Lower lobe of right lung (tissue), 2 donors: ENCODE measurements at regions not wholly inside any gene's neighbourhood (a gene's known extent, or its start where the extent isn't known, plus 50 kb on each side); places are given as distances from the start of the nearest gene placed in this dataset.

Source experiments
- ATAC-seq, 2 donors: fragments of 200-7000 bp; cut with Tn5 transposase; one replicate each; pipeline ENCODE4 v1.9.1; 2020 to 2022; ENCODE audit warnings: mild to moderate bottlenecking in 2 of 2, moderate library complexity in 2 of 2
- DNase-seq: peaks from one replicate; pipeline ENCODE4 v3.0.0-alpha.2; 2020
- H3K27ac ChIP-seq: fragments of 200-600 bp; one replicate; pipeline ENCODE4 v1.8.0; 2022
- H3K27me3 ChIP-seq: fragments of 200-600 bp; one replicate; pipeline ENCODE4 v1.8.0; 2022; ENCODE audit warnings: low read depth
- H3K36me3 ChIP-seq: fragments of 200-600 bp; one replicate; pipeline ENCODE4 v1.8.0; 2022; ENCODE audit warnings: mild to moderate bottlenecking
- H3K4me1 ChIP-seq: fragments of 200-600 bp; one replicate; pipeline ENCODE4 v1.8.0; 2022
- H3K4me3 ChIP-seq: fragments of 200-600 bp; one replicate; pipeline ENCODE4 v1.8.0; 2022; ENCODE audit warnings: mild to moderate bottlenecking
- H3K9me3 ChIP-seq: fragments of 200-600 bp; one replicate; pipeline ENCODE4 v1.8.0; 2022
- intact Hi-C: fragments of 100-400 bp; cut with DNase I; formaldehyde crosslinking; loops from one replicate; pipeline ENCODE4 v1.11.0; 2022
- TF ChIP-seq, protein P1 (sequence below): fragments of 200-600 bp; IDR thresholded peaks from one replicate; pipeline ENCODE4 v1.8.0; 2022; ENCODE audit warnings: antibody characterized with exemption, mild to moderate bottlenecking
- donor health status: DM: no; HTN: yes; CAD: no; lungs with severe emphysema.

DNA sequence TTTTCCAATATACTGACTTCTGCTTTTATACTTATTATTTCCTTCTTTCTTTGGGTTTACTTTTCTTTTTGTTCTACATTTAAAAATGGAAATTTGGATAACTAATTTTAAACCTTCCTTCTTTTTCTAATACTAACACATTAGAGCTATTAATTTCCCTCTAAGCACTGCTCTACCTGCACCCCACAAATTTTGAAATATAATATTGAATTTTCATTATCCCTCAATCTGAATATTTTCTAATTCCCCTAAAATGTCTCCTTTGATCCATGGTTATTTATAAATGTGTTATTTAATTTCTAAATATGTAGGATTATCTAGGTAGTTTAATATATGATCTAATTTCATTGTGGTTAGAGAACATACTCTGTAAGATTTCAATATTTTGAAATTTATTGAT, 63.4 kb upstream of the LGALSL start:
- H3K9me3 ChIP-seq = peaks cover 8% of the 10 kb centered on the region
- no peaks in the 10 kb centered on the region for H3K4me1 ChIP-seq
- H3K27me3 ChIP-seq = no peaks in the 10 kb centered on the region
- no peak overlapping the region for H3K27ac ChIP-seq
- no peak for ATAC-seq
- DNase-seq = no peak
- no peak overlapping the region for H3K4me3 ChIP-seq
- intact Hi-C loops = no loop called here
- no peaks in the 10 kb centered on the region for H3K36me3 ChIP-seq
- TF ChIP-seq, protein P1, sequence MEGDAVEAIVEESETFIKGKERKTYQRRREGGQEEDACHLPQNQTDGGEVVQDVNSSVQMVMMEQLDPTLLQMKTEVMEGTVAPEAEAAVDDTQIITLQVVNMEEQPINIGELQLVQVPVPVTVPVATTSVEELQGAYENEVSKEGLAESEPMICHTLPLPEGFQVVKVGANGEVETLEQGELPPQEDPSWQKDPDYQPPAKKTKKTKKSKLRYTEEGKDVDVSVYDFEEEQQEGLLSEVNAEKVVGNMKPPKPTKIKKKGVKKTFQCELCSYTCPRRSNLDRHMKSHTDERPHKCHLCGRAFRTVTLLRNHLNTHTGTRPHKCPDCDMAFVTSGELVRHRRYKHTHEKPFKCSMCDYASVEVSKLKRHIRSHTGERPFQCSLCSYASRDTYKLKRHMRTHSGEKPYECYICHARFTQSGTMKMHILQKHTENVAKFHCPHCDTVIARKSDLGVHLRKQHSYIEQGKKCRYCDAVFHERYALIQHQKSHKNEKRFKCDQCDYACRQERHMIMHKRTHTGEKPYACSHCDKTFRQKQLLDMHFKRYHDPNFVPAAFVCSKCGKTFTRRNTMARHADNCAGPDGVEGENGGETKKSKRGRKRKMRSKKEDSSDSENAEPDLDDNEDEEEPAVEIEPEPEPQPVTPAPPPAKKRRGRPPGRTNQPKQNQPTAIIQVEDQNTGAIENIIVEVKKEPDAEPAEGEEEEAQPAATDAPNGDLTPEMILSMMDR = no peak

DNA sequence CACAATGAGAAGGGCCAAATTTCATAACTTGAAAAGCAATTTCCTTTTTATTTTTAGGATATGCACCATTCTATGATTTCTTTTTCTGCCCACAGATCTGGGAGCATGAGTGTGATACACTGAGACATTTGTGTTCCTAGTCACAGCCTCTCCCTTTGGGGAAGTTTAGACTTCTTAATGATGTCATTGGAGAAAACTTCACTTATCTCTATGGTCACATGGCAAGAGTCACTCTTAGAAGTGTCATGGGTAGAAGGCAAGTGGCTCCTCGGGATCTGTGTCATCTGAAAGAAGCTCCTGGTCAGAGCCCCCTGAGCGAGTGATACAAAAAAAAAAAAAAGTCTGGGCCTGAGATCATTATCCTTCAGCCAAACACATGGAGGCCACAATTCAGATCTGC, 62.5 kb upstream of the LGALSL start:
- Histone ChIP-seq H3K9me3 (peaks cover 8% of the 10 kb centered on the region), H3K27ac (no peak overlapping the region), H3K36me3 (no peaks in the 10 kb centered on the region), H3K4me3 (no peak overlapping the region), H3K27me3 (no peaks in the 10 kb centered on the region), H3K4me1 (no peaks in the 10 kb centered on the region)
- TF ChIP-seq, protein P1 = no peak
- ATAC-seq (peak in 1 of 2 donors; percentile 66), DNase-seq (no peak)
- intact Hi-C loops = no loop called here

DNA sequence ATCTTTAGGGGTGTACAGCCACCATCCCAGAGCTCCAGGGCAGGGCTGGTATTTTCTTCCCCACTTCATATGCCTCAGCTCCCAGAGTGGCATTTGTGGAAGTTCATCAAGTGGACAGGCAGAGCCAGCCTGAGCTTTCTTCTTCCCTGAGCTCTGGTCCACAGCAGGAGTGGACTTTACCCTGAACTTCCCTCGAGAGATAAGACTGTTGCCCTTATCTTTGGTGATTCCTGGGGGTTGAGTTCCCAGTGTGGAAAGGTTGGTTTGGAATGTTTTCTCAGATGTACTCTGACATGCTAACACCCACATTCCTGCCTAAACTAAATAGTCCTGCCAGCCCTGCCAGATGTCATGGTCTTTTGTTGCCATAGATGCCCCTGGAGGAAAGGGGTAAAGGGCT, 62.0 kb upstream of the LGALSL start:
- H3K27me3 ChIP-seq = no peaks in the 10 kb centered on the region
- H3K27ac ChIP-seq = no peak overlapping the region

DNA sequence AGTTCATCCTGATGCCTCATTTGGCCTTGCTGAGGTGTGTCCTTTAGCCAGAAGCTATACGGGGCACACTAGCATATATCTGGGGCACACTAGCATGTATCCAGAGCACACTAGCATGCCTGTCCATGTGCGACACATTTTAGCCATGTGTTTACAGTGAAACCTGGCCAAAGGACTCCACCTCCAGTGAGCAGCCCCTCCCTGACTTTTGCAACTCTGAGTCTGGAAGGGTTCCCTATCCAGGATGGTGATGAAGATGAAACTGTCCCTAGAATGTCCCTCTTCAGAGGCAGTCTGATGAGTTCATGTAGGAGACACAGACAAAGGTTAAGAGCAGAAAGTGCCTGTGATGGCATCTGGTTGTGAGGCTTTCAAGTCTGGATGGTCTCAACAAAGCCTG, 61.4 kb upstream of the LGALSL start:
- TF ChIP-seq, protein P1 = no peak
- H3K9me3 ChIP-seq = peaks cover 8% of the 10 kb centered on the region
- no peak overlapping the region for H3K27ac ChIP-seq
- intact Hi-C loops = no loop called here
- no peaks in the 10 kb centered on the region for H3K4me1 ChIP-seq
- ATAC-seq (no peak), DNase-seq (no peak)
- no peak overlapping the region for H3K4me3 ChIP-seq
- no peaks in the 10 kb centered on the region for H3K27me3 ChIP-seq
- no peaks in the 10 kb centered on the region for H3K36me3 ChIP-seq

More for the DNA sequence above, 62.0 kb upstream of the LGALSL start:
- H3K9me3 ChIP-seq = peaks cover 8% of the 10 kb centered on the region
- no peaks in the 10 kb centered on the region for H3K4me1 ChIP-seq
- no peaks in the 10 kb centered on the region for H3K36me3 ChIP-seq
- intact Hi-C loops = no loop called here
- DNase-seq (no peak), ATAC-seq (no peak)
- TF ChIP-seq, protein P1 = no peak
- no peak overlapping the region for H3K4me3 ChIP-seq

DNA sequence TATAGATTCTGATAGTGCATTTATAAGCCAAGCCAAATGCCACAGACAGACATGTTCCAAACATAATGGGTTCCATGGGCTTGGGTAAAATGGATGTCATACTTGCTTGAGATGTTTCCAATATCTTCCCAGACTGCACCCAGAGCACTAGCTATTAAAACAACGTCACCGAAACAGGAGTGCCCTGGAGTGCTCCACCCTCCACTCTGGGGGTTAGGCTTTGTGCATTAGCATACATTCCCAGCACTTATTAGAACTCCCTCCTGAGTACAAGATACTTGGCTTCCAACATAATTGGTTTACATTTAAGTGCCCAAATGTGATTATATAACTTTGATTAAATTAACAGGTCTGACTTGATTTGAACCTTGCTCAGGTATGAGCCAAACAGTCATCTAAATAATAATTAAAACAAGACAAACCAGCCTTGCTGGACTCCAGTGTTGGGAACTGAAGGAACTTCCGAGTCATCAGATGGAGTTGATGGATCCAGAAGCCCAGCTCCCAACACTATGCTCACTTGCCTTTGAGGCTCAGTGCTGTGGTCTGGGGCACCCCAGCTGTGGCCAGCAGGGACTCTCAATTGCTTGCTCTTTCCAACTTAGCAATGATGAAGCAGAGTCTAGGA, 60.5 kb upstream of the LGALSL start:
- H3K27ac ChIP-seq = no peak overlapping the region
- H3K4me3 ChIP-seq = no peak overlapping the region
- peaks cover 6% of the 10 kb centered on the region for H3K4me1 ChIP-seq
- no peaks in the 10 kb centered on the region for H3K36me3 ChIP-seq
- peaks cover 8% of the 10 kb centered on the region for H3K9me3 ChIP-seq
- TF ChIP-seq, protein P1 = no peak
- no peaks in the 10 kb centered on the region for H3K27me3 ChIP-seq
- no peak for ATAC-seq
- DNase-seq = no peak
- intact Hi-C loops = no loop called here
